ENCODE measurements at regions not wholly inside any gene's neighbourhood (a gene's known extent, or its start where the extent isn't known, plus 50 kb on each side); places are given as distances from the start of the nearest gene placed in this dataset.

DNA sequence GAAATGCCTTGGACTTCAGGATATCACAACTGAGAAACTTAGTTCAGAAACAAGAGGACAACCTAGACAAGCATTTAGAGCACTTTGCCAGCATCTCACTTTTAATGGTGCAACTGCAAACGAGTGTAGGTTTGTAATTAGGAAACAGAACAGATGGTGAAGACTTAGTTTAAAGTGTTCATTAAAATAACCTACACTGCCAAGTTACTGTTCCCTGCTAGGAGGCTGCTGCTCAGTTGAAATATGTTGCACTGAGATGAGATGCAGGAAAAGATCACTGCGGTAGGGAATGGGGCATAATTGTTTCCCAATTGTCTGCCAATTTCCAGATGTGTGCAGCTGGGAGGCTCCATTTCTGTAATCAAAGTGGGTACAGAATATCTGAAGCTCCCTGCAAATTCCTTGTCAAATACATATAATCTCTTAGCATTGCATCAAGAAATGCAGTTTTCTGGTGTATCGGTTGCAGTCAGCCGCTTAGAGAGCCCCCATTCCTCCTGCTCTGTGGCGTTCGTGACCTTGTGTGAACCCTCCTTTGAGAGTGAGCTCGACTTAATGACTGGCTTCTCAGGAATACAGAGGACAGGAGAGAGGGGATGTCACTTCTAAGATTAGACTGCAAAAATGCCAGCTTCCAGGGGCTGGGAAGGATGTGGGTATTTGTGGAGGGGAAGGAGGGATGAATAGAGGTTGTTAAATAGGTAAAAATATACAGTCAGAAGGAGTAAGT lies 448.9 kb downstream of the MED10 start:
- DNase-seq, result no peak

DNA sequence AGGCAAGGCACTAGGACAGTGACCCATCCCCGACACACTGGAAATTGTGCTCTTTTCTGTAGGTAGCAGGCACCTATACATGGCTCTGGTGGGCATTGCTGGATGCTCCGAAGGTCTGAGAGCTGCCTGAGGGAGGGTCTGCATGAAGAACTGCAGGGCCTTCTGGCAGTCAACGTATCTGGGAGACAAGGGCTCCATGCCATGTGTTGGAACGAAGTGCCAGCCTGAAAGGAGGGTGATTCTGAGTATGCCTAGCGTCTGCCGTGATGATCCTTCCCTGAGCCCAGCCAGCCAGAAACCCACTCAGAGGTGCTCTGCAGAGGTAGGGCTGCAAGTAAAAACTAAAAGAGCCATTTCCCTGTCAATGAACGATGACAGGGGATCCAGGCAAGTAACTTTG lies 453.2 kb downstream of the MED10 start:
- DNase-seq, result no peak

DNA sequence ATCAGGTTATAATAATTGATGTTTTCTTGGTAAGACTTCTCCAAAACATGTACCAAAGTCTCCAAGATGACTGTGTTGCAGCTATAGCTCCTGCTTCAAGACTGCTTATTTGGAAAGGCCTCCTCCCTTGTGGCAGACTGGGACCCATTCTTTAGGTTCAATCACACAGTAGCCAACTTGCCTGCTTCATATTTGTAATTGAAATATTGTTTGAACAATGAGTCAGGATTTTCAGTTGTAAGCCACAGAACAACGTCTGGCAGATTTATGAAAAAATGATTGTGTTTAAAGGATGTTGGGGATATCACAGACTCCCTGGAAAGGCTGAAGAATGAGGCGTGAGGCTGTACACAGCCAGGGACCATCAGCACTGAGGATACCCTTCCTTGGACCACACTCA lies 458.9 kb downstream of the MED10 start:
- DNase-seq, result no peak

DNA sequence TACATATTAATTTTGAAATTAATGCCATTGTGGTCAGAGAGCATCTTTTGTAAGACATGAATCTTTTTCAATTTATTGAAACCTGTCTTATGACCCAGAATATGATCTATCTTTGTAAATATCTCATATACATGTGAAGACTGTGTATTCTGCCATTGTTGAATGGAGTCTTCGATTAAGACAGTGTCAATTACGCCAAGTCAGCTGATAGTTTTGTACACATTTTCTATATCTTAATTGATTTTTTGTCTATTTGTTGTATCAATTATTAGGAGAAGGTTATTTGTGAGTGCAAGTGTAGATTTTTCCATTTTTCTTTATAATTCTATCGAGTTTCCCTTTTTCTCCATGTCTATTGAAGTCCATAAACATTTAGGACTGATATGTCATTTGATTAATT lies 471.6 kb downstream of the MED10 start:
- no peak for DNase-seq

DNA sequence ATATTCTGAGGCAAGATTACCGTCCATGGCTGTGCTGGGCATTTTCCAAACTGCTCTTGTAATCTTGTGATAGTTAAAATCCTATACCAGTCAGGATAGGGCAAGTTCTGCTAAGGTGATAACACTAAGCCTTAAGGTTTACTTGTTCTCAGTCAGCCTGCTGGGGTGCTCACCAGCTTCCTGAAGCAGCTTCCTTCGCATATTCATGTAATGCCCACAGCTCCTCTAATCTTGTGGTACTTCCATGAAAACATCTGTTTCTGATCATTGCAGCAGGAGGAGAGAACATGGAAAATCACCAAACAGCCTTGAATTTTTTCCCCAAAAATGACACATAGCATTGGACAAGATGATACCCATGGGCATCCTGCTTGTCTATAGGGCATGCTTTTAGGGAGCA lies 473.2 kb downstream of the MED10 start:
- DNase-seq, result no peak

DNA sequence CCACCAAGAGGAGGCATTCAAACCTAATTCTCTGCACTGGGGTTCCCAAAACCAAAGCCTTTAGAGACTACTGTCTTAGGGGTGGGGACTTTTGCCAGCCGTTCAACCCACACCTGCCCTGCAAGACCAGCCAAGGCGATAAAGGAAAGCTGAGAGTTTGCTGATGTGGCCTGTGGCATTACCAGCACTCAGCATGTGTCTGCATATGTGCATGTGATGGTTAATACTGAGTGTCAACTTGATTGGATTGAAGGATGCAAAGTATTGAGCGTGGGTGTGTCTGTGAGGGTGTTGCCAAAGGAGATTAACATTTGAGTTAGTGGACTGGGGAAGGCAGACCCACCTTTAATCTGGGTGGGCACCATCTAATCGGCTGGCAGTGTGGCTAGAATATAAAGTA lies 474.2 kb downstream of the MED10 start:
- no peak for DNase-seq

DNA sequence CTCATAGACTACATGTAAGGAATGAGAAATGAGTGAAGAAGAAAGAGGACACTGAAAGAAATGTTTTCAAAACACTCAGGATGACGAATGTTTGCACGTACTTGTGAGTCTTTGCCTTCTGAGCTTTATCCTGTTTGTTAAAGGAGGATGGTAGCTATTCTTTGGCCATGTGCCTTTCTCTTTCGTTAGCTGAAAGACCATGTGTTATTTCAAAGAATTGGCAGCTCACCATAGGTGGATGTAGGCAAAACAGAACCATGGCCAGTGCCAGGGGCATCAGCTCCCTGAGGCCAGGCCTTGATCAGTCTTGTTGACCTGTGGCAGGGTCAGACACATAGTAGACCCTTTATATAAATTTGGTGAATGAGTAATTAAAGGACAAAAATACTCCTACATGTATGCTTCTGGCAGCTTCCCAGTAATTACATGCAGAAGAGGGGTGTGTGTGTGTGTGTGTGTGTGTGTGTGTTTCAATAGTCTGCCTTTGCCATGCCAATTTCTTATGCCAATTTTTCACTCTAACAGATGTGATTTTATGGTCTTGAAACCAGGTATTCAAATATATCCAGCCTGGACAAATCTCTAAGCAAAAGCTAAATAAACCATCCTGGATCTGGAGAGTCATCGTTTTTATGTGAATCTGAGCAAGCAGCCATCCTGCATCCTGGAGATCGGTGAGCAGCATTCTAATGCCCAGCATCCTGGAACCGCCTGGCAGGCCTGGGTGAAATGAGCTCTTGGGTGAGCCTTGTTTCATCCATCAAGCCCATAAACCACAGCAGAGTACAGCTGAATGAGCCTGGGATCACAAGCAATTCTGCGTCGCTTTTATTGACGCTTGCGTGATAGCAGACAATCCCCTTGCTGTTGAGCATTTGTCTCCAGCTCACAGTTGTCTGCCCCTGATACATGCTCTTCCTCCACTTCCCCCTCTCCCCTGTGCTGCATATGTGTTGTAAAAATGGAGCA lies 475.4 kb downstream of the MED10 start:
- no peak for DNase-seq

DNA sequence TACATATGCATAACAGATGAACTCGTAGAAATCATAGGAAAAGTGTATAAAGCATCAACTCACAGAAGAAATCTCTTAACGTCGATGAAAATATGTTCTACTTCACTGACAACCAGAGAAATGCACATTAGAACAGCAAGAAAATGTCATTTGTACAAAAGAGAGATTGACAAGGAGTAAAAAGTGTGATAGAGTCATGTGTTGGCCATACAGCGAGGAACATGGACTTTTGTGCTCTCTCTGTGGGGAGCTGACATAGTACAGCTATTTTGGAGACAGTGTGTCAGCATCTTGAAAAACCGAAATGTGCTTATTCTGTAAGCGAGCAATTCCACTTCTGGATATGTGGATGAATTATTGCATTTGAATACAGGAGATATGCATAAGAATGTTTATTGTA lies 477.9 kb downstream of the ICE1 start:
- no peak for DNase-seq

DNA sequence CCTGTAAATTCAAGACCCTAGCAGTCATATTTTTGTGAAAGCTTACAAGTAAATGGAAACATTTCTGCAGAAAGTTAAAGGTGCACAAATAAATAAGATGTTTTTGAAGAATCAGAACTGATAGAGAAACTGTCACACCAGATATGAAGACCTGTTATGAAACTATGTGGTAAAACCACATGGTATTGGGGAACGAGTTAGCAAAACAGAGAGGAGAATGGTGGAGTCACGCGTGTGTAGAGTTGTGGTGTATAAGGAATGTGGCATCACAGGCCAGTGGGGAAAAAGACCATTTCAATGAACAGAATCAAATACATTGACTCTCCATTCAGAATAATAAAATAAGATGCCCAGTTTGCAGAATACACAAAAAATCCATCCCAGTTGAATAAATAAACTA lies 477.2 kb downstream of the ICE1 start:
- no peak for DNase-seq

DNA sequence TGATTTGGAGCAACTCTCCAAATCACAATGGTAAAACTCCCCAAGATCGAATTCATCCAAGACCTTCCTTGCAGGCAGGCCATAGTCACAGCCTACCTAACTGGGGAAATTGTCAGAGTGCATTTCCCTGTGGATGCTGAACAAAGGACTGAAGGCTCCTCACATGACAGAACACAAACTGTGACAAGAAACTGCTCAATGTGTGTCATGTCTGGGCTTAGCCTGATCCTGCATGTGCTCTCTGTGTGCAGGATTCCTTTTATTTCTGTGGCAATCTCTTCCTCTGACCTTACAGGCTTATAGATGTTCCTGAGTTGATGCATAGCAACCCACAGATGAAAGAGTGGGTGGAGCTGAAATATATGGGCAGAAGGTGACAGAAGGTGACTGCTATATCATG lies 465.8 kb downstream of the ICE1 start:
- DNase-seq, result no peak

DNA sequence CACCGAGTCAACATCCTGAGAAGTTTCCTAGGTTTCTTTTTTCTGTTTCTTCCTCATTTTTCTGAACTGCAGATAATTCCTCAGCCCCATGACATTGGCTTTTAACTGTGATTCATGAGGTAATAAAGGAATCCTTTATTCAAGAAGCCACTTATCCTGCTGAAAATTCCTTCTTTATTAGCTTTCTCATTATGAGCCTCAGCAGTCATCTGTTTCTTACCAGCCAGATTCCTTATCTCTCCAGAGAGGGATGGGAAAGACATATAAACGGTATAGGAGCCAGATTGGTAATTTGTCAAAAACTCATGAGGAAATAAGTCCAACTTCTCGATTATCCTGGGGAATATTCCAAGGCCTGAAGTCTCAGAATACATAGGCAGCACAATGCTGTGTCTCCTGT lies 465.4 kb downstream of the ICE1 start:
- DNase-seq, result no peak

DNA sequence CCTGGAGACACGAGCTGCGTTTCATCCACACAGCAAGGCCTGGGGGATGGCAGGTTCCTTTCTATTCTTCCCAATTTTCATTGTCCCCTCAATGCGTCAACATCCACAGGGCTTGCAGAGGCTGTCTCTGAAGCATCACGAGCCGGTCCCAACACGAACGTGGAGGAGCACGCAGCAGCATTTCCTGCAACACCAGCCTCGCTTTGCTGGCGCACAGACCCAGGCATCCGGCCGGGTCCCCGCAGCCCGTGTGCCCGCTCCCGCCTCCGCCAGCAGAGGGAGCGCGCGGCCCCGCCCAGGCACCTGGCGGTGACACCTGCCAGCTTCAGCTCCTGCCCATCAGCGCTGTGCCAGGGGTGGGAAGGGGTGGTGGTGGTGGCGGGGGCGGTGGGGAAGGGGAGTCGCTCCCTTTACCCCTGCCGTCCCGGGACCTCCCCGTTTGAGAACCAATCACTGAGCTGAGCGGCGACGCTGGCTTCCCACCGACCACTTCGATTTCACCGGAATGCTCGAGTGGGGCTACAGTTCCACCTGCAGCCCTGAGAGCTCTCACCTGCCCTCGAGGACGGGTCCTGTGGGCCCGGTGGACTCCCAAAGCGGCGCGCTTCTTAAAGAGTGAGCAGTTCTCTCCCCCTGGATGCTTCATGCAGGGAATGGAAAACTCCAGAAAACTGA lies 464.5 kb downstream of the ICE1 start:
- DNase-seq, result no peak

DNA sequence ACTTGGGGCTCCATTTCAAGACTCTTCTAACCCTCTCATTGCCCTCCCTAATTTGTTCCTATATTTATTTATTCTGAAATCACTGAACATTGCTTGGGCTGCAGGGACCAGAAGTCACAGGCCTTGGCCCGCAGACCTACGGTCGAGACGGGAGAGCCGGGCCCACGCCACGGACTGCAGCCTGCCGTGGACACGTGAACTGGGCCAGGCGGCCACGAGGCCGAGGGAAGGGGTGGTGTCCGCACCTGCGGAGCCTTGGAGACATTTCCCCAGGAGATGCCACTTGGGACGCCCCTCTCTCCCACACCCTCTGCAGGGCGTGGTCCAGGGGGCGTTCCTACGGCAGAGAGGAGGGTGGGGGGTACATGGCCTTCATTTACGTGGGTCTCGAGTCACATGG lies 463.9 kb downstream of the ICE1 start:
- no peak for DNase-seq

DNA sequence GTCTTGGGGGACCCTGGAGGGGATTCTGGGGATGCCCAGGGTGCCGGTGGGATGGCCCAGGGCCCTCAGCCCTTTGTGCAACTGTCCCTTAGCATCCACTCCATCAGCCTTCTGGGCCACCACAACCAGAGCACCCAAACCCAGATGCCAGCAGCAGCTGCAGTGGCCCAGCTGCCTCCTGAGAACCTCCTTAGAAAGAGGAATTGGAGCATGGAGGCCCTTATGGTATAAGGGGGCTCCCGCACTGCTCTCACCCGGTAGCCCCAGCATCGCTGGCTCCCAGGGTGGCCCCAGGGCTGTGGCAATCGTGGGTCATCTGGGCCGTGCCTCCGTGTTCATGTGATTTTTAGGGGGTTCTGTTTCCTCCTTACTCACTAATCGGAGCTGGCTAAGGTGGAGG lies 463.3 kb downstream of the ICE1 start:
- no peak for DNase-seq

DNA sequence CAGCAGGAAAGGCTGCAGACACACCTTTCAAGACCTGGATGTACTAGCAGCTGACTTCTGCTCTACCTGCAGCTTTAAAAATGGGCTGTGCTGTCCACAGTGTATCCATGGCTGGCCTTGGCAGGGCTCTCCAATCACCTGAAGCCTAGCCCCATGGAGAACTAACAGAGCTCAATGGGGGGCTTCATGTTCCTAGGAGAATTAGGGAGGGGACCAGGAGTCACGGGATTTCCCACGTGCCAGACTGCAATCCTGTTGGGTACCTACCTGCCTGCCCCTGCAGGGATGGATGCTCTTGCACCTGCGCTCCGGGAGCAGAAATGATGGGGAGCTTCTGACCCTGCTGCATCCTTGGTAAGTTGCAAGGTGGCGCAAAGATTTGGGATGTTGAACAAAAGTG lies 462.1 kb downstream of the ICE1 start:
- DNase-seq, result no peak

DNA sequence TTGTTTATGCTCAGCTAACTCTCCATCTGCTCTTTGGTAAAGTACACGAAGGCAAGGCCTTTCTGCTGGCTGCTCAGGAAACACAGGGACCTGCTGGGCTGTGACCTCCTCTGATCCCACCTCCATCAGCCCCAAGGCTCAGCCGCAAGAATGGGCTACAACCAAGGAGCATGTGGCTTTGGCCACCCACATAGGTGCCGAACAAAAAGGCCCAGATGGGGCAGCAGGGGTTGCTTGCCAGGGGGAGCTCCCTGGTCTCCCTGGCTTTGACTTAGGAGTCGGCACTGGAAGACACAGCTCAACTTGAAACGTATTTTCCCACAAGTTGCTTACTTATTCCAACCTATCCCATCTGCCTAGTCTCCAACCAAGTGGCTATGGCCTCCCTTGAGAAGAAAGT lies 461.1 kb downstream of the ICE1 start:
- no peak for DNase-seq

DNA sequence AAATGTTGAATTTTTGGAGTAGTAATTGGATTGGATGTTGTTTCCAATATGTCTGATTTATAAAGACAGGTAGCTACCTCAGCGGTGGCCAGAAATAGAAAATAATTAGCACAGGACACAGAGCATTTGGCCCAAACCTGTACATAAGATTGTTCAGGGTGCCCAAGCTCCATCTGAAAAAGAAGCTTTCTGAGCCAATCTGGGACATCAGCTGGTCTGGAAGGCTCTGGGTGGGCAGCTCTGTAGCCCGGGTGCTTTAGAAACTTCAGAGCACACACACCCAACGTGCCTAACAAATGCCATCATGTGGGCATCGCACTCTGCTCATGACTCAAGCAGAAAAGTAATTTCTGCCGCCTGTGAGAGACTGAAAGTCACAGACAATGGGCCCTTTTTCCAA lies 460.7 kb downstream of the ICE1 start:
- no peak for DNase-seq

DNA sequence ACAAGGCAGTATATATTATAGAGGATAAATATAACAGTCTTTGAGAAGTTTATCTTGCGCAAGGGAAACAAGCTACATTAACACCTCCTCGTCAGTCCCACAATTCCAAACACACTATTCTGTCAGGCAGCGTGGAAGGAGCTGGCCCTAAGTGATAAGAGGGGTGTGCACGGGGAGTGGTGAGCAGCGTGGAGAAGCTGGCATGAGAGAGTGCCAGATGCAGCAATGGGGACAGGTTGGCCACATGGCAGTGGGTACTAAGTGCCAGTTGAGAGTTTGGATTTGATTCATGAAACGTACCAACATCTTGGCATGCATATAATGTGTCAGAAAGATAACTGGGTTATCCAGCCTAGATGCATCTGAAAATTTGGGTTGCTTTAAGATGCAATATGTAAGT lies 460.2 kb downstream of the ICE1 start:
- DNase-seq, result no peak

DNA sequence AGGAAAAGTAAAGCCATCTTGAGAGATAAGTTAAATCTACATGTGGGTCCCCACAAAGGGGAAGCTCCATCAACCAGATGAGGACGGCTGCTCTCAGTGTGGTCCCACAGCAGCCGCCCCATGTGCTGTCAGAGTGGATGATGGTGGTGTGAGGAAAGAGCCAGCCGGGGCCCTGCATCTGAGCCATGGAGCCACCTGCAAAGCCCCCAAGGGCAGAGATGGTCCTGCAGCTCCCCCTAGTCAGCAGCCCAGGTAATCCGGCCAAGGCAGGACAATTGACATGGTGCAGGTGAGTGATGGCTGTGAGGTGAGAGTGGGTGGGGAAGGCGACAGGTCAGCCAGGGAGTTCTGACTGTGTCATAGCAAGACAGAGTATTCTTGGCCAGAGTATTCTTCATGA lies 458.8 kb downstream of the ICE1 start:
- DNase-seq, result no peak

DNA sequence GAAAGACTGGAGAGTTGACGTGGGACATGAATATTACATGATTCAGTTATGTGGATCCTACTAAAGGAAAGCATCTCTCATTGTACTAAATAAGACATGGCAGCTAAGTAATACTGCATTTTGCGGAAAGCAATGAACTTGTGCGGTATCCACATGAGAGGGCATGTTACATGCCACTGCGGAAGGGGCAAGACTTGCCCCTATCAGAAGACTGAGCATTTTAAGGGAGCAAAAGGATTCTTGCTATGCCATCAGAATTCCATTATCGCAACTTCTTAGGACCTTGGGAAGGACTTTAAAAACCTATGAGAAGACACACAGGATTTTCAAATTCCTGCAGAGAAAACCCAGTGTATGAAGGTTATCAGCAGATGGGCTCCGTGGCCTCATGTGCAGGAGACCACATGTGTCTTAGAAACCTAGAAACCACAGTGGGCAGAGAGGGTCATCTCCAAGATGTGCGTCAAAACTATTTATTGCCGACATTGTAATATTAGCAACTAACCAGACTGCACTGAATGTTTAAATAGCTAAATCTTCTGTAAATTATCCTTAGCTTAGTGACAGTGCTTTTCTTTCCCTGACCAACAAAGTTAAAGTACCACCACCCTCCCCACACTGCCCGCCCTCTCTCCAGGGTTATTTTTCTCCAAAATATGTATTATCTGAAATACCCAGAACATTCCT lies 457.7 kb downstream of the ICE1 start:
- no peak for DNase-seq

DNA sequence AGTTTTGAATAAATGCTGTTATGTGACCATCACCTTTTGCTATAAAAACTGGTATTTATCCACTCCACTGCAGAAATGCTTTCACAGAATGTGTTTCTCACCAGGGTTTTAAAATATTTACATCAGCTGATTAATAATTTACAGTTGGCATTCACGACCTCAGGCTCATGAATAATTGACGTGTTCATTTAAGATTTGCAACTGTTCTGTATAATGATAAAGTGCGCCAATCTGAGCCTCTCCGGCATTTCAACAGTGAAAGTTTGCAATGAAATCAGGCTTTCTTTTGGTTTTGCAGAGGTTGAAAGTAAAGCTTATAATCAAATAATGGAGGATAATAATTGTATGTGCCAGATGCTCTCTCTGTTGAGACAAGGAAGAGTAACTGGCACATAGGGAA lies 434.9 kb downstream of the ICE1 start:
- no peak for DNase-seq

DNA sequence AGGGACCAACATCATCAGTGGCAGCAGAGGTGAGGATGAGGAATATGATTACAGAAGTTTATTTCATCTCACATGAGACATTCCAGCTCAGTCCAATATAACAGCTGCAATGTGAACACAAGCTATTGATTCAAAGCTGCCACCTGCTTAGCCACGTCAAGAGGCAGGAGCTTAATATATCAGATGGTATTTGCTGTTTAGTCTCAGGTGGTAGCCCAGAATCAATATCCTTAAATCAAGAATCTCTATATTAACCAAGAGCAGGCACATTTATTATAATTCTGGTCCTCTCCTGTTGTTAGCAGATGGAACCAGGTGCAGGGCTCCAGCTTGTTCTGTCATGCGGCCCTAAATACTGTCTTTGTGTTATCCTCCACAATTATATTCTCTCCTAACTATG lies 431.6 kb downstream of the ICE1 start:
- no peak for DNase-seq

DNA sequence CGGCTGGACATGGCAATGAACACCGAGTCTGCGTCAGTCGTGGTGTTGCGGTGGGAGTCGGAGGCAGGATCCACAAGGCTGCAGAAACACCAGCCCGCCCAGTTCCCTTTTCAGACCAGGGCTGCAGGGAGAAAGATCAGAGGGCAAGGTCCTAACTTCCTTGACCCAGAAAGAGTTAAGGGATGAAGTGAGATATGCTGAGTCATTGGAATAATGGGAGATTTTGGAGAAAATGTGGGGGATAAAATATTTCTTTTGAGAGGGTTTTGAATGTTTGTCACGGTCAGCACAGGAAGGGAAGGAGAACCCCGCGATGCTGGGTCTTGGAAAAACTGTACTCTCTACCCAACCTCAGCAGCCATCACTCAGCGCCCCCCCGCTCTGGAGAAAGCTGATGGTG lies 416.0 kb downstream of the ICE1 start:
- DNase-seq, result no peak
